Lung (tissue), 11 donors: ENCODE measurements at regions not wholly inside any gene's neighbourhood (a gene's known extent, or its start where the extent isn't known, plus 50 kb on each side); places are given as distances from the start of the nearest gene placed in this dataset.
"Not testable (repeated sequence)": the region's sequence is repeated elsewhere in the genome, so short reads cannot be mapped to it uniquely, and the experiment has no call there.

Experiments used
- ATAC-seq: fragments of 200-7000 bp; cut with Tn5 transposase; one replicate; pipeline ENCODE4 v1.9.1; 2020; ENCODE audit warnings: moderate number of reproducible peaks; ENCODE audit not compliant: insufficient read depth, low FRiP score
- DNase-seq, 3 donors: peaks; one replicate each; pipeline ENCODE4 v3.0.0-alpha.2; 2013 to 2017
- H3K27ac ChIP-seq, 2 donors: one replicate each; pipeline ENCODE4 v1.5.1; 2013; ENCODE audit warnings: mild to moderate bottlenecking in 2 of 2, moderate library complexity in 2 of 2, control low read depth in 1 of 2, inconsistent platforms in 1 of 2, low read depth in 1 of 2, low read length in 1 of 2
- H3K27me3 ChIP-seq, 3 donors: one replicate each; pipeline ENCODE4 v1.5.1; 2013; ENCODE audit warnings: low read length in 2 of 3; ENCODE audit not compliant: control insufficient read depth in 3 of 3, insufficient read depth in 3 of 3
- H3K36me3 ChIP-seq, 4 donors: one replicate each; pipeline ENCODE4 v1.5.1; 2013; ENCODE audit warnings: low read length in 4 of 4, mild to moderate bottlenecking in 1 of 4, moderate library complexity in 1 of 4; ENCODE audit not compliant: control insufficient read depth in 4 of 4, insufficient read depth in 4 of 4
- H3K4me1 ChIP-seq, 5 donors: one replicate each; pipeline ENCODE4 v1.5.1; 2013; ENCODE audit warnings: low read length in 5 of 5, mild to moderate bottlenecking in 2 of 5, moderate library complexity in 1 of 5; ENCODE audit not compliant: control insufficient read depth in 5 of 5, insufficient read depth in 5 of 5
- H3K4me3 ChIP-seq: one replicate; pipeline ENCODE4 v1.5.1; 2013; ENCODE audit warnings: mild to moderate bottlenecking, control low read depth, moderate library complexity
- H3K9ac ChIP-seq, 2 donors: one replicate each; pipeline ENCODE4 v1.5.1; 2013; ENCODE audit warnings: low read length in 2 of 2, control low read depth in 1 of 2; ENCODE audit not compliant: insufficient read depth in 1 of 2
- H3K9me3 ChIP-seq, 4 donors: one replicate each; pipeline ENCODE4 v1.5.1; 2013; ENCODE audit warnings: low read length in 3 of 4, mild to moderate bottlenecking in 1 of 4, moderate library complexity in 1 of 4; ENCODE audit not compliant: control insufficient read depth in 4 of 4, insufficient read depth in 3 of 4
- WGBS, 2 donors: extraction: QIAGEN DNeasy Blood & Tissue Kit; methylation state at CpG; one replicate each; pipeline ENCODE4 v1.1.7; 2013; 5-methylcytosine and 5-hydroxymethylcytosine counted together
- TF ChIP-seq, protein P1 (sequence below): IDR thresholded peaks from 2 replicates; pipeline ENCODE4 v1.5.1; 2012; ENCODE audit warnings: mild to moderate bottlenecking; ENCODE audit errors: control extremely low read depth, extremely low read depth
- donor health status: control.
- donor health status: control.
- donor health status: Bipolar disorder and iron deficiency.
- donor health status: healthy.
- donor health status: DM: yes; HTN: yes; CAD: no.

- no peak overlapping the region for H3K9ac ChIP-seq
- H3K4me1 ChIP-seq = no peaks in the 10 kb centered on the region
- peak in 2 of 3 donors; percentile 22 to 35 for DNase-seq
- WGBS, 2 donors = 53 to 75% methylated on average over 1 of the region's 1 CpG
- TF ChIP-seq, protein P1, sequence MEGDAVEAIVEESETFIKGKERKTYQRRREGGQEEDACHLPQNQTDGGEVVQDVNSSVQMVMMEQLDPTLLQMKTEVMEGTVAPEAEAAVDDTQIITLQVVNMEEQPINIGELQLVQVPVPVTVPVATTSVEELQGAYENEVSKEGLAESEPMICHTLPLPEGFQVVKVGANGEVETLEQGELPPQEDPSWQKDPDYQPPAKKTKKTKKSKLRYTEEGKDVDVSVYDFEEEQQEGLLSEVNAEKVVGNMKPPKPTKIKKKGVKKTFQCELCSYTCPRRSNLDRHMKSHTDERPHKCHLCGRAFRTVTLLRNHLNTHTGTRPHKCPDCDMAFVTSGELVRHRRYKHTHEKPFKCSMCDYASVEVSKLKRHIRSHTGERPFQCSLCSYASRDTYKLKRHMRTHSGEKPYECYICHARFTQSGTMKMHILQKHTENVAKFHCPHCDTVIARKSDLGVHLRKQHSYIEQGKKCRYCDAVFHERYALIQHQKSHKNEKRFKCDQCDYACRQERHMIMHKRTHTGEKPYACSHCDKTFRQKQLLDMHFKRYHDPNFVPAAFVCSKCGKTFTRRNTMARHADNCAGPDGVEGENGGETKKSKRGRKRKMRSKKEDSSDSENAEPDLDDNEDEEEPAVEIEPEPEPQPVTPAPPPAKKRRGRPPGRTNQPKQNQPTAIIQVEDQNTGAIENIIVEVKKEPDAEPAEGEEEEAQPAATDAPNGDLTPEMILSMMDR = no peak
- no peaks in the 10 kb centered on the region for H3K36me3 ChIP-seq
- no peak for ATAC-seq
- H3K27me3 ChIP-seq = no peaks in the 10 kb centered on the region
- H3K9me3 ChIP-seq = no peaks in the 10 kb centered on the region
- no peak overlapping the region for H3K4me3 ChIP-seq
- no peak overlapping the region for H3K27ac ChIP-seq
Measured at GRCh38 chr5:86500947-86501346, 116.8 kb upstream of the COX7C start.

GRCh38 chr5:86507574-86507973, 110.2 kb upstream of the COX7C start:
- 92 to 95% methylated on average over 4 of the region's 4 CpGs for WGBS, 2 donors
- H3K27me3 ChIP-seq = no peaks in the 10 kb centered on the region
- no peaks in the 10 kb centered on the region for H3K36me3 ChIP-seq
- no peak for DNase-seq
- no peak overlapping the region for H3K9ac ChIP-seq
- no peak for ATAC-seq
- H3K4me3 ChIP-seq = no peak overlapping the region
- TF ChIP-seq, protein P1 = no peak
- H3K4me1 ChIP-seq = no peaks in the 10 kb centered on the region
- H3K27ac ChIP-seq = no peak overlapping the region
- no peaks in the 10 kb centered on the region for H3K9me3 ChIP-seq

DNA sequence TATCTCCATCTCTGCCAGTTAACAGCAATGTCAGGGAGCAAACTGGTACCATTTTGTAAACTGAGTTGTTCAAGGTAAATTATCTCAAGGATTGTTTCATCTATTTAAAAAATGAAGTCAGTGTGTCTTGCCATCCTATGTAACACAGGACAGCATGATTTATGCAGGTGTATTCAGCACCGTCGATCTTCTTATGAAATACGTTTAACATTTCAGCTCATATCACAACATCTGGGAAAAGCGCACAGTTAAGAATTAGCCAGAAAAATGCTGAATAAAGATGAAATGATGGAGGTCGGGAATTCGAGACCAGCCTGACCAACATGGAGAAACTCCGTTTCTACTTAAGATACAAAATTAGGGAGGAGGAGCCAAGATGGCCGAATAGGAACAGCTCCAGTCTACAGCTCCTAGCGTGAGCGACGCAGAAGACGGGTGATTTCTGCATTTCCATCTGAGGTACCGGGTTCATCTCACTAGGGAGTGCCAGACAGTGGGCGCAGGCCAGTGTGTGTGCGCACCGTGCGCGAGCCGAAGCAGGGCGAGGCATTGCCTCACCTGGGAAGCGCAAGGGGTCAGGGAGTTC, 107.3 kb upstream of the COX7C start:
- ATAC-seq, H3K36me3 ChIP-seq, H3K27me3 ChIP-seq, H3K4me3 ChIP-seq, DNase-seq, H3K27ac ChIP-seq, H3K9me3 ChIP-seq, H3K4me1 ChIP-seq, H3K9ac ChIP-seq: not testable (repeated sequence)
- WGBS, 2 donors = 95 to 96% methylated on average over 12 of the region's 21 CpGs

DNA sequence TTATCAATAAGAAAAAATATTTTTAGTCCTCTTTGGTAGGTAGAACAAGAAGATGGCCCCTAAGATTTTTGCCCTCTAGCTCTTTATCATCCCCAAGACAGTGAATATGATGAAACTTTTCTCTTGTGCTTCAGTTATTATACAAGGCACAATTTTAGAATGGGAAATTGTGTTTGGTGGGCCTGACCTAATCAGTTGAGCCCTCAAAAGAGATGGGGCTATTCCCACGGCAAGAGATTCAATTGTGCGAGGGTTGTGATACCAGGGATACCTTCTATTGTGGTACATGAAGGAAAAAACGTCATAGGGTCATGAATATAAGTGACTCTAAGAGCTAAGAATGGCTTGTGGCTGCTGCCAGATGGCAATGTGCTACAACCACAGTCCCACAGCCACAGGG, 94.0 kb upstream of the COX7C start:
- no peak for ATAC-seq
- no peaks in the 10 kb centered on the region for H3K4me1 ChIP-seq

More for the DNA sequence above, 94.0 kb upstream of the COX7C start:
- TF ChIP-seq, protein P1 = no peak
- no peak overlapping the region for H3K27ac ChIP-seq
- no peak overlapping the region for H3K4me3 ChIP-seq
- DNase-seq = no peak
- no peaks in the 10 kb centered on the region for H3K27me3 ChIP-seq
- H3K9me3 ChIP-seq = no peaks in the 10 kb centered on the region
- H3K9ac ChIP-seq = no peak overlapping the region
- H3K36me3 ChIP-seq = no peaks in the 10 kb centered on the region
- WGBS, 2 donors = 67 to 76% methylated on average over 3 of the region's 3 CpGs
